A549 (cell line): ENCODE measurements at regions not wholly inside any gene's neighbourhood (a gene's known extent, or its start where the extent isn't known, plus 50 kb on each side); places are given as distances from the start of the nearest gene placed in this dataset.

ENCODE experiments used
- CEBPB ChIP-seq, 2 experiments: fragments of >200 bp in 1 of 2; sonication (Bioruptor Twin) in 1 of 2; formaldehyde crosslinking in 1 of 2; IDR thresholded peaks; 2 replicates each; pipeline ENCODE4 v1.6.1; 2012 to 2016
- CTCF ChIP-seq: fragments of >200 bp; sonication (Bioruptor Twin); formaldehyde crosslinking; IDR thresholded peaks from 3 replicates; pipeline ENCODE4 v1.5.1; 2016
- EP300 ChIP-seq, 2 experiments: fragments of >200 bp; sonication (Bioruptor Twin); formaldehyde crosslinking; IDR thresholded peaks; 2 replicates in 1 of 2; 3 replicates in 1 of 2; pipeline ENCODE4 v1.6.1; 2016 to 2017
- FOSL2 ChIP-seq, 2 experiments: fragments of 450-650 bp in 1 of 2; fragments of >200 bp in 1 of 2; sonication (Bioruptor Twin) in 1 of 2; formaldehyde crosslinking; IDR thresholded peaks; 2 replicates each; pipeline versions ENCODE4 v1.5.0 to v1.6.1; 2016 to 2020; ENCODE audit warnings: mild to moderate bottlenecking in 1 of 2, moderate library complexity in 1 of 2
- JUN ChIP-seq, 2 experiments: fragments of >200 bp; sonication (Bioruptor Twin); formaldehyde crosslinking; IDR thresholded peaks; 2 replicates in 1 of 2; 3 replicates in 1 of 2; pipeline ENCODE4 v1.6.1; 2016 to 2017
- MAX ChIP-seq: IDR thresholded peaks from 2 replicates; pipeline ENCODE4 v1.6.1; 2012
- PHF8 ChIP-seq: fragments of 200-600 bp; sonication (generic); IDR thresholded peaks from 2 replicates; pipeline ENCODE4 v1.6.1; 2016; ENCODE audit warnings: low read depth, mild to moderate bottlenecking, antibody characterized with exemption, moderate library complexity, borderline replicate concordance
- POLR2A ChIP-seq: IDR thresholded peaks from 2 replicates; pipeline ENCODE4 v1.6.1; 2012; ENCODE audit warnings: mild to moderate bottlenecking, low read length
- REST ChIP-seq: fragments of 200-600 bp; sonication (generic); IDR thresholded peaks from 2 replicates; pipeline ENCODE4 v1.6.1; 2016; ENCODE audit warnings: antibody characterized with exemption, mild to moderate bottlenecking, moderate library complexity
- RFX5 ChIP-seq: fragments of 450-650 bp; IDR thresholded peaks from 2 replicates; pipeline ENCODE4 v1.7.1; 2014; ENCODE audit warnings: antibody characterized with exemption, mild to moderate bottlenecking, moderate library complexity
- RNF2 ChIP-seq: fragments of 200-600 bp; sonication (generic); IDR thresholded peaks from 2 replicates; pipeline ENCODE4 v1.6.1; 2016; ENCODE audit warnings: low read depth, mild to moderate bottlenecking, antibody characterized with exemption, moderate library complexity, borderline replicate concordance
- USF2 ChIP-seq: fragments of 450-650 bp; IDR thresholded peaks from 2 replicates; pipeline ENCODE4 v1.6.1; 2014; ENCODE audit warnings: antibody characterized with exemption

- TF ChIP-seq RFX5 (no peak), FOSL2 (IDR thresholded peaks at IDR 0.05) (no peak), FOSL2 (CRISPR knock-in tag; IDR thresholded peaks at IDR 0.05) (no peak), MAX (no peak), USF2 (no peak), JUN (IDR thresholded peaks at IDR 0.05) (no peak), CTCF (no peak), RNF2 (no peak), PHF8 (no peak), REST (no peak), POLR2A (no peak), EP300 (IDR thresholded peaks at IDR 0.05) (no peak), CEBPB (IDR thresholded peaks at IDR 0.05) (no peak)
These were observed 67.2 kb downstream of the SKIDA1 start for GRCh38 chr10:21458126-21458871.
